ENCODE measurements at regions not wholly inside any gene's neighbourhood (a gene's known extent, or its start where the extent isn't known, plus 50 kb on each side); places are given as distances from the start of the nearest gene placed in this dataset.

- TF ChIP-seq BHLHE40 (IDR thresholded peaks at IDR 0.05; ENCODE audit: borderline replicate concordance) (no peak), FOXM1 (IDR thresholded peaks at IDR 0.05; ENCODE audit: borderline replicate concordance) (no peak), ELF4 (IDR thresholded peaks at IDR 0.05) (no peak), HDGF (IDR thresholded peaks at IDR 0.05; ENCODE audit: borderline replicate concordance) (no peak), SP1 (IDR thresholded peaks at IDR 0.05) (no peak), SUZ12 (IDR thresholded peaks at IDR 0.05) (no peak), FOXK2 (IDR thresholded peaks at IDR 0.05) (no peak), ARNT (IDR thresholded peaks at IDR 0.05) (no peak)
Observed at GRCh38 chrX:106281383-106281782, 113.3 kb downstream of the PWWP3B start.
